DMS53 treated with DMSO at 0.1 percent for 48 hours (cell line): ENCODE measurements at regions not wholly inside any gene's neighbourhood (a gene's known extent, or its start where the extent isn't known, plus 50 kb on each side); places are given as distances from the start of the nearest gene placed in this dataset.
"Not testable (repeated sequence)": the region's sequence is repeated elsewhere in the genome, so short reads cannot be mapped to it uniquely, and the experiment has no call there.

ENCODE experiments used
- DNase-seq: peaks from one replicate; lab custom pipeline; 2025; ENCODE audit not compliant: unreplicated experiment; lab: John Stamatoyannopoulos, UW

DNA sequence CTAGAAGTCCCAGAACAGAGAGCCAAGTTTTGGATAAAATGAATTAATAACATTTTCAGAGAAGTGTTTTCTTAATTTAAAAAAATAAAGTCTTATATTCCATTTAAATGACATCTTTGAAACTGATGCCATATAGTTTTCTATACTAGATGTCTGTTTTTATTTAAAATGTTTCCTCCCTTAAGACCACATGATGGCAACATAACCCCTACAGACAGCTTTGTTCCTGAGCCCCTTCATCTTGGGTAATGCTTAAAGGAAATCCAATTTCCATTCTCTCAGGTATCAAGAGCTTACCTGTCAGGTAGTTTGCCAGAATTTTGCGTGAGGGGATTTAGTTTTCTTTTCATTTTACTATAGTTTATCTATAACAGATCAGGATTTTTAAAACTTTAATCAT is 181.4 kb upstream of the UGT8 start:
- DNase-seq: peak; percentile 10

DNA sequence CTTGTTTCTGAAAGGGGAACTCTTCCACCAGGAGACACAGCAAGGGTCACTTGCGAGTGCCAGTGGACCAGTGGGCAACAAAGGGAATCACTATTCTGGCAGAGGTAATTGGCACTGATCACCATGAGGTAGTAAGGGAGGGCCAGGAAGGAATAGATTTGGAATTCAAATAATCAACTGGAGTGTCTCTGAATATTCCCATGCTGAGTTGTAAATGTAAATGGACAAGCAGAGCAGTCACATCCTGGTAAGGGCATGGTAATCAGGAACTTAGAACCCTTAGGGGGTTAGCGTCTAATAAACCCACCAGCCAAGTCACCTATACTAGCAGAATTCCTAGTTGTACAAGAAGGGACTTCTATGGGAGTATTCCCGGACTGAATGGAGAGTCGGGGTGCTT is 178.5 kb upstream of the UGT8 start:
- DNase-seq: no peak

DNA sequence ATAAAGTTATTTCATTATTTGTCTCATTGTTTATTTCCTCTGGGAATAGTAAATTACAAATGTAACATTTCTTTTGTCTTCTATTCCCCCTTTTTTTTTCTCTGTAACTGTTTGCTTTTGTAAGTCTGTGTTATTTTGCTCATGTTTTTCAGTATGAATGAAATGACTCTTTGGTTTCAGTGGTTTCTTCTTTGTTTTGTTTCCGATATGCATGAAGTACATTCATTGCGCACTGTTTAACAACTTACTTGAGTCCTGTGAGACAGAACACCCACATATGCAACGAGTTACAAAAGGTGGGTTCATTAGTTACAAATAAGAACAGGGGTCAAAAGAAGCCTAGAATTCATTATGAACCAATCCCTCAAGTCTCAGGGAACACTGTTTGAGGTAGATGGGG is 175.0 kb upstream of the UGT8 start:
- no peak for DNase-seq

DNA sequence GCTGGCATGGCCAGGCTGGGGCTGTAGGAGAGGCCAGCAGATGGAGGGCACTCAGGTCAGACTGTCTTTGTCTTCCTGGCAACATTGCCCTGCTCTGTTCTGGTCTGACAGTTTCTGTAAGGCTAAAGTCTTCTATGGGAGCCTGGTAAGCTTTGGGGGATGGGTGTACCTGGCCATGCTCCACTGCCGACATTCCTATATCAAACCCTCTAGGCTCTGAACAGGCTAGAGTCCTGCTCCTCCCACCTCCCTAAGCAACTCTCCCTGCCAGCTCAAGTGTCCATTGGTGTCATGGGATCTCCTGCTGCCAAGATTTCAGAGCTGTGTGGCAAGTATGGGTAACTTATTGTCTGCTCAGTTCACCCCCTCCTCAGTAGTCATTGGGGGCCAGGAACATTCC is 163.5 kb upstream of the UGT8 start:
- DNase-seq: no peak

DNA sequence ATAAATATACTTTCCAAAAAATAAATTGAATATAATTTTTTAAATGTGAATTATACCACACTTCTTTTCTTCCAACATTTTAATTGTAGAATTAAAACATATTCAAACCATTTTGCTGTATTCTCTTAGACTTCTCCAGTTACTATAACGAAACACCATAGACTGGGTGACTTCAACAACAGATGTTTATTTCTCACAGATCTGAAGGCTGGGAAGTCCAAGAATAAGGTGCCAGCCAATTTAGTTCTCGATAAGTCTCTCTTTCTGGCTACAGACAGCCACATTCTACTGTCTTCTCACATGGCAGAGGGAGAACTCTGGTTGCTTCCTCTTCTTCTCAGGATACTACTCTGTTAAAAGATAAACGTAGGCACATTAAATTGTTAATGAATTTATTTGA is 155.8 kb upstream of the UGT8 start:
- DNase-seq: no peak

DNA sequence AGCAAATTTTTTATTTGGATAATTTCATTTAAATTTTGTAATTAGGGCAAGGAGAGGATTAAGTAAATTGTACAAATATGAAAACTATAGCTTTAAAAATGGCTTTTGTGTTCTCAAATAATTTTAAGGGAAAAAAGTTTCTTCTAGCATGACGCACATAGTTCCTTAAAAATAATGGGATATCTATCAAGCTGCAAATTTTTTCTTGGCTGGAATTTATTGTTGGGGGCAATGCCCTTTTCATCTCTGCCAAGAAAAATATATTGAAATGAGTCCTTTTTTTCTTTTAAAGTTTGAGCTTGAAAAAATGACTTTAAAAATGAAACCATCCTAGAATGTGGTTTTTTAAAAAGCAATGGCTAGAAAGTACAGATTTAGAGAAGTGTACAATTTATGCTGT is 154.4 kb upstream of the UGT8 start:
- no peak for DNase-seq

DNA sequence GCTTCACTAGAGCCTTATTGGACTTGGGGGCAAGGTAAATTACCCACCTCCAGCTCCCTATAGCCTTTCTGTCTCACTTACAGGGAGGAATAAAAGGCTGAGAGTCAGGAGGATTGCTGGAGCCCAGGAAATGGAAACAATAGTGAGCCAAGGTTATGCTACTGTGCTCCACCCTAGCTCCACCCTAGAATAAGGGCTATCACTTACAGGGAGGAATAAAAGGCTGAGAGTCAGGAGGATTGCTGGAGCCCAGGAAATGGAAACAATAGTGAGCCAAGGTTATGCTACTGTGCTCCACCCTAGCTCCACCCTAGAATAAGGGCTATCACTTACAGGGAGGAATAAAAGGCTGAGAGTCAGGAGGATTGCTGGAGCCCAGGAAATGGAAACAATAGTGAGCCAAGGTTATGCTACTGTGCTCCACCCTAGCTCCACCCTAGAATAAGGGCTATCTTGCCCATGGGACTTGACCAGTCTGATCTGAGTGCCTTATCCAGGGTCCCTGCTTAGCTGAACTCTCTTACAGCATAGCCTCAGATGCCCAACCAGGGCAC is 150.6 kb upstream of the UGT8 start:
- DNase-seq: not testable (repeated sequence)

DNA sequence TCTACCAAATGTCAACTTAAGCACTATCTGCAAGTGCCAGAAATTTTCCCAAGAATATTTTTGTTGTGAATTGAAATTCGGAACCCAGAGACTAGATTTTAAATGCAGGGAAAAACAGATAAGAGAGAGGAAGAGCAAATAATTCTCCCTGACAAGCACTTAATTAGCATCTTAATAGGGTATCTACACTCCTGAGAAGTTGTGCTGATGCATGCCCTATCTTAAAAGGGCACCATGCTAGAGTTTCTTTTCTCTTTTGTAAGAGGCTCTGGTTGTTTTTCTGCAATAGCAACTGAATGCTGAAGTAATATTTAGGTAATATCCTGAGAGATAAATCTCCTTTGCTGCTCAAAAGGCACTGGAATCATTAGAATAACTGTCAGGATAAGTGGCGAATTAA is 139.9 kb upstream of the UGT8 start:
- DNase-seq: no peak

DNA sequence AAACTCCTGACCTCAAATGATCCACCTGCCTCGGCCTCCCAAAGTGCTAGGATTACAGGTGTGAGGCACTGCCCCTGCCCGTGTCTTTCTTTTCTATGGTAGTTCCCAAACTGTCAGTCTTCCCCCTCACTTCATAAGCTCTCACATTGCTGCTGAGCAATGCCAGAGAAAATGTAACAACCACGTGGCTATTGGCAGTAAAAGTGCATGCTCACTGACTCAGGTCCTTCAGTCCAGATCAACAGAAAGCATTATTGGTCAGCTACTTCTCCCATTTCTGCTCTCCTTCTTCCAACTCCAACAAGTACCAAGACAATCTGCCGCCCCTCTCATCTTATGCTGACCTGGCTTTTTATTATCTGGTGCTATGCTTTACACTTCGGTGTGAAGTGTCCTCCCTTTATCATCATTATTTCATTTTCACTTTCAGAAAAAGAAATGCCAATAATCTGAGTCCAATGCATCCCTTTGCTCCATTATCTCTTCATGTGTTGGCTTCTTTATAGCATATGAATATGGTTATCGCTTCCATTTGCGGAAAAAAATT is 133.8 kb upstream of the UGT8 start:
- no peak for DNase-seq

DNA sequence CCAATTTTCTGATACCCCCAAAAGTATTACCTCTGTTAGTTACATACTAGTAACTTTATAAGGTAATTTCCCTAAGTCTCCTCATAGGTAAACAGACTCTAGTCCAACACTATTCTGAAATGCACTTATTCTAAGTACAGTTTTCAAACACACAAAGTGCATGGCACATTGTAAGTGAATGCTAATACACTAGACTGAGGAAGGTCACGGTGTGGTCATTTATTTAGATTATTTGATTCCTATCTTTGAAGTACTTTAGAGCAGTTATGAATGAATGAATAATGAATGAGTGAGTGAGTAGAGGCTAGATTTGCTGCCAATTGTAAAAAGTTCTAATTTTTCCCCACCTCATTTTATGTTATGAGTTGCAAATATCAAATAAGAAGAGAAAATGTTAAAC is 132.8 kb upstream of the UGT8 start:
- DNase-seq: no peak

DNA sequence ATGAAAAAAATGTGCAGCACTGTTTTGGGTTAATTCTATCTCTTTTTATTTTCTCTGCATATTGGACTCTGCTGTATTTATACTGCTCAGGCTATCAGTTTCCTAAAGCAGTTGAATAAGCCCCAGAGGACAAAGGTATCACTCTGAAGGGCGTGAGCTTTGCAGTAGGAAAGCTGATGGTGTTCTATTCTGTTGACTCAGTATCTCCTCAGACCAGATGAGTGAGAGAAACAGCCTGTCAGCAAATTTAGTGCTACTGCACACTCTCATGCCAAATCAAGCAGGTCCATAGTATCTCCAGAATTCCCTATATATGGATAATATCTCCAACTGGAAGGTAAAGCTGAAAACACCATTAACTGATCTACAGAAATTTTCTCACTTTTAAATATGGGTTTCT is 132.3 kb upstream of the UGT8 start:
- no peak for DNase-seq

DNA sequence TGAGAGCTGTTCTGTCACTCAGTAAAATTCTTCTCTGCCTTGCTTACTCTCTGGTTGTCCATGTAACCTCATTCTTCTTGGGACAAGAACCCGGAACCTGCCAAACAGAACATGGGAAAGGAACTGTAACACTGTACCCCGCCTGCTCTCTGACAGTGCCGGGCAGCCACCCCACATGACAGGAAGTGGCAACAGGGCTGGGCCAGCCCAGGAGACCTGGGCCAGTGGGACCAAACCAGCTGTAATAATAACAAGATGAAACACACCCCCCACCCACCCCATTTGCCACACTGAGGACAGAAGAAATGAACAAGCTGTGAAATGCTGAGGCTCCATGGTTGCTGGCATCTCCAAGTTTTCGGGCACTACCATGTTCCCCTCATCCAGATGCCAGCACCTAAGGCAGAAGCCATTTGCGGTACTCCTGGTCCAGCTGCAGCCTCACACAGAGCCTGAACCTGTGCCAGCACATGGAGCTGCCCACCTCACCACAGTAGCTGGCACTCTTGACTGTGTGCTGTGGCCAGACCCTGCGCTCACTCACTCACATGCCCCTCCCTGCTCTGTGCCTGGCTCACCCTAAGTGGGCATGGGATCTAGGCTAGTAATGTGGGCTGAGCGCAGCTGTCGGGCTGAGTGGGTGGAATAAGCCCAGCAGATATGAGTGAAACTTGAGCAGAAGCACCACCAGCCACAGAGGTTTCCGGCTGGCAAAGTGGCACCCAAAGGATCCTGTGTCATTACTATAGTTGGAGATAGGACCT is 126.2 kb upstream of the UGT8 start:
- no peak for DNase-seq

DNA sequence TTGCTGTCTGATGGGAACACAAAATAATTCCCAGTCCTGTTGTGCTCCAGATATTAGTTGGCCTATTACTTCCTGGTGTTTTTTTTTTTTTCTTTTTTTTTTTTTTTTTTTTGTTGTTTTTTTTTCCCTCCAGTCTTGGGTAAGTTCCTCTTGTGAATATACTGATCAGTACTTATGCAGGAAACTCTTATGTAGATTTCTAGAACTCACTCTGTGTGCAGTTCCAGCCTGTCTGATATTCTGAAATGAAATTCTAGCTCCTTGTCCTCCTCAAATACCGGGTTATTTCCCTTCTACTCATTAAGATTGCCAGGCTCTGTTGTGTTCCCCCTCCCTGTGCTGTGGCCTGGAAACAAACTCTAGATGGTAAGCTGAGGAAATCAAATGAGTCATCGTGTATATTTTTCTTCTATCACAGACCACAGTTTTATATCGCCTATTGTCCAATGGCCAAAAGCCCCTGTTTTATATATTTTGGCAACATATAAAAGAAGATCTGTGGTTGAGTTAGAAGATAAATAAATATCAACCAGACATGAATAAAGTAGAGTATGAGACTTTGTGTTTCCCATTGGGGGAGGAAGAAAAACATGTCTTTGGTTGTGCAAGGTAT is 124.3 kb upstream of the UGT8 start:
- DNase-seq: no peak

DNA sequence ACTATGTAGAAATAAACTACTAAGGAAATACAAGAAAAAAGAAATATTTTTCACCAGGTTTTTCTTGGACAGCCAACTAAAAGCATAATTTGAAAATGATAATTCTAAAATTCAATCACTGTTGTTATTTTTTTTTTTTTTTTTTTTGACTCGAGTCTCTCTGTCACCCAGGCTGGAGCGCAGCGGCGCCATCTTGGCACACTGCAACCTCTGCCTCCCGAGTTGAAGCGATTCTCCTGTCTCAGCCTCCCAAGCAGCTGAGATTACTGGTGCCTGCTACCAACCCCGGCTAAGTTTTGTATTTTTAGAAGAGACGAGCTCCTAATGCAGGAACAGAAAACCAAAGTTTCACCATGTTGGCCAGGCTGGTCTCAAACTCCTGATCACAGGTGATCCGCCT is 122.3 kb upstream of the UGT8 start:
- no peak for DNase-seq

DNA sequence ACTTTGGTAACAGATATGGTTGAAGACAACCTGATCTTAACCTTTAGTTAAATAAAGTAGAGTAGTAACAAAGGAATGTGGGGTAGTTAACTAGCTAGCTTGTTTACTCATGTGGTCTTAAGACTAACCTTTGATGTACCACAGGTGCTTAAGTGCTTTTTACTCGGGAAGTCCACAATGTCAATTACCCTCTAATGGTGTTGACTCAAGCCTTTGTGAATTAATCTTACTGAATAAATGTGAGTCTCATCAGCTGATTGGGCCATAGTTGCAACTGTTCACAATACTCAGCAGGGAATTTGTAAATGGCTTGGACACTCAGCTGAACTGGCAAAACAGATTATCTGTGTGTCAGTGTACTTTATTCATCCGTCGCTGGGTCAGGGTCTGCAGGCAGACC is 119.0 kb upstream of the UGT8 start:
- DNase-seq: peak; percentile 29

DNA sequence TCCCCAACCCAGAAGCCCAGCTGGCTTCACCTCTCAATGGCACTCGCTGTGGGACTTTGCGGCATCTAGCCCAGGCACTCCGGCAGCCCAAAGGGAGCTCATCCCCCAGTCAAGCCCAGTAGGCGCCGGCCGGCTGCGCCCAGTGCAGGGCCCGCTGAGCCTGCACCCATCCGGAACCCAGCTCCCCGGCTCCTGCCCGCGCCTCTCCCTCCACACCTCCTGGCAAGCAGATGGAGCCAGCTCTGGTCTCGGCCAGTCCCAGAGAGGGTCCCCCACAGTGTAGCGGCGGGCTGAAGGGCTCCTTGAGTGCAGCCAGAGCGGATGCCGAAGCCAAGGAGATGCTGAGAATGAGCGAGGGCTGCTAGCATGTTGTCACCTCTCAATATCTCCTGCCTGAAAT is 116.8 kb upstream of the UGT8 start:
- no peak for DNase-seq

DNA sequence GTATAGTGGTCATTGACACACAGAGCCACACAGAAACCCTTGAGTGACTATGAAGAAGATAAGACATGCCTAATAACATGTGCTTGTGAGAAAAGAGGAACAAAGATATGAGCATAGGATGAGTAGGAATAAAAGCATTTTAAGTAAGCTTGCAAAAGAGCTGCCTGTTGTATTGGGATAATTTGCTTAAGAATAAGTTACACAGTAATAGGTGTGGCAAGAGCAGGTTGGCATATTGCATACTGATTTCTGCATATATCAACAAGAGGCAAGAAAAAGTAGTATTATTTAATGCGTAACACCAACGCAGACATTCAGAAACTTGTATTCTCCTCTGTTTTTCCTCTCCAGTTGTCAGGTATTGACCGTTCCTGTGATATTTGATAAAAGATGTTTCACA is 111.5 kb upstream of the UGT8 start:
- DNase-seq: no peak

DNA sequence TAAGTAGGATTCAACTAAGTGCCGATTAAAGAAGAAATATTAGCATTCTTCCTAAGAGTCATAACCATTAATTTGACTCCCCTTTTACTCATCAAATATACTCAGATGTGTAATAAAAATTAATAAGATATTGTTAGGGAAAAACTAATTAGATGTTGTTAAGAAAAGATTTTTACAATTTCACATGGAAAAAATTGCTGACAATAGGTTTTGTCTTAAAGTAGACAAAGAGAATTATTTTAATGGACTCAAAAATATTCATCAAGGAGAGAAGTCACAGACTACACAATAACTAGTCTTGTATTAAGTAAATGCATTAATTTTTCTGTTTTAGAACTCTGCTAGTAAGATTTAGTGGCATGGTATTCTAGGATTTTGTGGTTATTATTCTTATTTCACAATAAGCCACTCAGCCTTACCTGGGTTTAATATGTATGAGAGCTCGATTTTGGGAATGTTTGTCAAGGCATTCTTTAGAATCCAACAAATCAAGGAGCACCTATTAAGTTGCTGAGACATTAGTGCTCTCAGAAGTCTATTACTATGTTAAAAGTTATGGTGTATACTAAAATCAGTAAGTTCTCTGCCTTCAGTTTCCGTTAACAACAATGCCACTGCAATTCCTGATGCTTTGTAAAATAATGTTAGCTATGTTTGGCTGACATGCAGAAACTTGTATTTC is 110.2 kb upstream of the UGT8 start:
- no peak for DNase-seq

DNA sequence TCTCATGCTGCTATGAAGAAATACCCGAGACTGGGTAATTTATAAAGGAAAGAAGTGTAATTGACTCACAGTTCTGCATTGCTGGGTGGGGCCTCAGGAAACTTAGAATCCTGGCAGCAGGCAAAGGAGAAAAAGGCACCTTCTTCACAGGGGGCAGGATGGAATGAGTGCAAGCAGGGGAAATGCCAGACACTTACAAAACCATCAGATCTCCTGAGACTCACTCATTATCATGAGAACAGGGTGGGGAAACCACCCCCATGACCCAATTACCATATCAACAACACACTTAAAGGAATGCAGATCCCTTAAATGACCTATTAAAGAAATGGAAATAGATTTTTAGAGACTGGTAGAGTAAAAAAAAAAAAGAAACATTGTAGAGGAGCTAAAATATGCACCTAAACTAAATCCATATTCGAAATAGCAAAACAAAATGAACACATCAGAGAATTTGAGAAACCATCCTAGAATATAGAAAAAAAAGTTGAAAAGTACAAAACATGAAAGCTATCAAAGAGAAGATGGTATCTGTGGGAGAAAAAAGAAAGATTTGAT is 104.3 kb upstream of the UGT8 start:
- DNase-seq: no peak

DNA sequence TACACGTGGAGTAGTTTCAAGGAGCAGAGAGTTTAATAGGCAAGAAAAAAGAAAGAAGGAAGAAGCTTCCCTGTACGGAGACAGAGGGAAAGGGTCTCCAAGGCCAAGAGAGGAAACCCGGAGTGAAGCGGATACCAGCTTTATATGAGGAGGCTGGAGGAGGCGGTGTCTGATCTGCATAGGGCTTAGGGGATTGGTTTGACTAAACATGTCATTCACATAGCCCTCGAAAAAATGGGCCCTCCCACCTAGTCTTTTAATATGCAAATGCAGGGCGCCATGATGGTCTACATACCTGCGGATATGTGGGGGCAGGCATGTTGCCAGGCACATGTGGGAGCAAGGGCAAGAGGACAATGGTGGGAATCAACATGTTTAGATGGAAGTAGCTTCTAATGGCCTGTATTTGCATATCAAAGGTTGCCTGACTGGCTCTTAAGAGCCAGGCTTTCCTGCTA is 103.1 kb upstream of the UGT8 start:
- DNase-seq: no peak

DNA sequence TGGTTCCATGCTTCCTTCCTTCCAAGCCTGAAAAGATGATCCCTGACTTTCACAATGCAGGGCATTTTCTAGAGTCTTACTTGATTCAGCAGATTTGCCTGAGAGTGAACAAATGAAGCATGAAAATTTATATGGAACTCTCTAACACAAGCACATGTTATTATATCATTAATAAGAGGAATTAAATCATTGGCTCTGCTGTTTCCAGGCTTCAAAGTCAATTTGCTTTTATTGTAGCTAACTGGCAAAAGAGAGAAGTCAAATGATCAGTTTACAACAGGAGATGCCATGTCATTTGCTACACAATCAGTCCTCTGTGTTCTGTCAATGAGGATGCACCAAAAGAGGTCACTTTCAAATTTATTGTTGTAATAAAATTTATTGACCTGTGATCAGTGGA is 101.5 kb upstream of the UGT8 start:
- no peak for DNase-seq

DNA sequence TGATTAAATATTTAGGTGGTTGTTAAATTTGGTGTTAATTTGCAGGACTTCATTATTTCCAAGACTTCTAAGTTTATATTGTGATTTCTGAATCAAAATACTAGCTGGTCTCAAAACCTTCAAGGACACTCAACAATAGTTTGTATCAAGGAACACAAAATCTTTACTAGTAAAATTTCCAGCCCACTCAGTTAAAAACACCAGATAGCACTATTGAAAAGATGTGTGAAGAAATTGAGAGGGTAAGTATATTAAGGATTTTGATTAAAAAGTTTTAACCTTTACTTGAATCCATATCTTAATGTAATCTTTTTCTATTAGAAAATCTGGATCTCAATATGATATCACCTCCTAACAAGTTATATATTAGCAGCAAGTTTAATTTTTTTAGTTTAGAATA is 89.3 kb upstream of the UGT8 start:
- DNase-seq: no peak
